HG03196 (cell line): ENCODE measurements at regions not wholly inside any gene's neighbourhood (a gene's known extent, or its start where the extent isn't known, plus 50 kb on each side); places are given as distances from the start of the nearest gene placed in this dataset.
"Not testable (repeated sequence)": the region's sequence is repeated elsewhere in the genome, so short reads cannot be mapped to it uniquely, and the experiment has no call there.

Source experiments
- ATAC-seq: cut with Tn5 transposase; IDR thresholded peaks from one replicate; pipeline ENCODE4 v1.9.1; 2021; ENCODE audit not compliant: unreplicated experiment

DNA sequence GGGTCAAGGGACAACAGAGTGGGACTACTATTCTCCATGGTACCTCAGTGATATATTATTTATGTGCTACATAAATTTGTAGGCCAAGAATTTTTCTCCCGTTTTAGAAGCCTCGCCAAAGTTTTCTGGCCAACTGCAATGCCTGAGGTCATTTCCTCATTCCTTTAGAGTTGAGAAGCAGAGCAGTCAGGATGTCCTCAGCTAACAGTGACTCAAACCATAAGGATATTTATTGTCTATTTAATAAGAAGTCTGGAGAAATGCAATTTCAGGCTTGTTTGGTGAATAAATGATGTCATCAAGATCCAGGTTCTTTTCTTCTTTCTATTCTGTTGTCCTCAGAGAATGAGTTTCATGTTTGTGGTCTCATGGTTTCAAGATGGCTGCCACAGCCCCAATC, 91.0 kb downstream of the ADCYAP1 start:
- ATAC-seq, result no peak

GRCh38 chr18:997499-997898, 92.8 kb downstream of the ADCYAP1 start:
- no peak for ATAC-seq

GRCh38 chr18:998936-999335, 94.3 kb downstream of the ADCYAP1 start:
- no peak for ATAC-seq

GRCh38 chr18:1002653-1003178, 98.0 kb downstream of the ADCYAP1 start:
- no peak for ATAC-seq

DNA sequence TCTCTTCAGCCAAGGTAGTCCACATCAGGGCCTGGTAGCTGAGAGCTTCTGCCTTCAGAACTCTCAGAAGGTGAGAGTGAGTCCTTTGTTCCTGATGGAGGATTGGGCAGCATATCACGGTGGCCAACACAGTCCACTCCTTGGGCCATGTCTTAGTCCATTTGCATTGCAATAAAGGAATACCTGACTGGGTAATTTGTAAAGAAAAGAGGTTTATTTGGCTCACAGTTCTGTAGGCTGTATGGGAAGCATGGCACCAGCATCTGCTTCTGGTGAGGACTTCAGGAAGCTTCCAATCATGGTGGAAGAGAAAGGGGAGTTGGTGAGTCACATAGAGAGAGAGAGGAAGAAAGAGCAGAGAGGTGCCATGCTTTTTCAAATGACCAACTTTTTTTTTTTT, 98.8 kb downstream of the ADCYAP1 start:
- ATAC-seq, result no peak

DNA sequence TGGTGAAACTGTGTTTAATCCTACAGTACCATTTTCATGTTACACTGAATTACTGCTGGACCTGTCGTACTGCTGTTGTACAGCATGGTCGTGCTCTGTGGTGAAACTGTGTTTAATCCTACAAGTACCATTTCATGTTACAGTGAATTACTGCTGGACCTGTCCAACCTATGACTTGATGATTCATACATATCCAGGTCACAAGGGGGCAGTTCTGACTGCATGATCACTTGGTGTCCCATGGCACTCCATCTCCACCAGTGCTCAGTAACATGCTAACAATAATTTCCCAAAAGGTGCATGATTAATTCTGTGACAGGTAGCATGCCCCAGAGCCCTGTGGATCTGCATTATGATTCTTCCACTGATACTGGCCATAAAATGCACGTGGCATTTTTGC, 101.6 kb downstream of the ADCYAP1 start:
- no peak for ATAC-seq

- no peak for ATAC-seq
Observed at GRCh38 chr18:1006965-1007364, 102.3 kb downstream of the ADCYAP1 start.

DNA sequence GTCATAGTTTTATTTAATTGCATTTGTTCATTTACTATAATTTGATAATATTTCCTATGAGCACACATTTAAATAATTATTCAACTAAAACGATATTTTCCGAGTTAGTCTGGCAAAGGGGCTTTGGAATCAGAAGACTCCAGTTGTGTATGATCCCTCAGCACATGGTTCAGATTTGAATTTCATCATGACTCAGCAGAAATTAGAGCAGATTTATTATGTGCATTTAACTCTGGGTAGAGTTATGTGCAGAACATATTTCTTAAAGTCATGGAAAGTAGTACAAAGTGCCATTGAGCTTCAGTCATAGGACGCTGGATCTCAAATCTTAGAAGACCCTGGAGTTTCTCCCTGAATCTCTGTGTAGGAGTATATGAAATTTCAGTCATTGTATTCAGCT, 106.7 kb downstream of the ADCYAP1 start:
- ATAC-seq, result no peak

GRCh38 chr18:1012775-1013174, 108.1 kb downstream of the ADCYAP1 start:
- ATAC-seq, result no peak

GRCh38 chr18:1013951-1014350, 109.3 kb downstream of the ADCYAP1 start:
- ATAC-seq, result no peak

DNA sequence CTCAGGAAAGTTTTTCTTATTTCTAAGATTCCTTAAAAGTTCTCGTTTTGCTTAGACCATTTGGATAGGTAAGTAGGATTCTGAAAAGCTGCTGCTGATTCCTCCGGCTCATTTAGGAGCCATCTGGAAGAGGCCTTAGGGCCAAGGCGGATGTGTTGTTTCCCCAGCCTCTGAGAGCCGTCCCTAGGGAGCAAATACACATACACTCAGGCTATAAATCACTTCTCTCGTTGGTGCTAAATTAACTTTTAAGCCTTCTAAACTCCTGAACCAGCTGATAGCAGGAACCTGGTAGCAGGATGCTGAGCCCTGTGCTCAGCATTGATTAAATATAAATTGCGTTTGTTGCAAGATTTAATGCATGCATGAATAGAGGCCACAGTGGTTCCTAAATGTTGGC, 109.8 kb downstream of the ADCYAP1 start:
- ATAC-seq, result no peak

DNA sequence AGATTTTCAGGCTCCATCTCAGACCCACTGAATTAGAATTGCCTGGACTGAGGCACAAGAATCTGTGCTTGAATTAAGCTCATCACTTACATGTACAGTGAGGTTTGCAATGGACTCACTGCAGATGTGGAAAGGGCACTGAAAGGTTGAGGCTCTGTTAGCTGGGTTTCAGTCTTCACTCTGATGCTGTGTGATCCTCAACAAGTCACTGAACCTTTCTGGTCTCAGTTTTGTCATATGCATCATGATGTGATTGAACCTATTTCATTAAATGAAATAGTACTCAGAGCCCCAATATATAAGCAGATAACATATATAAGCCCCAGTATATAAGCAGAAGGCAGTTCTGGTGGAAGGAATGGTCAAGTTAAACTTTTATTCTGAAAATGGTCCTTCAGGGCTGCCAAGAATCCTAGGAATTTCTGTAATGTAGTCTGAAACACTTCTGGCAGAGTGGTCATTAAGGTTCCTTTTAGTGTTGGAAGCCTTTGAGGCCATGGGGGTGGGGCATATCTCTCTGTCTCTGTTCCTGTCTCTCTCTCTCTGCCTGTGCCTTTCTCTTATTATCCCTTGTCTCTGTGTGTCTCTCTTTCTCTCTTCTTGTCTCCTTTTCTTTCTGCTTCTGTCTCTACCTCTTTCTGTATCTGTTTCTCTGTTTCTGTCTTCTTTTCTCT, 110.4 kb downstream of the ADCYAP1 start:
- ATAC-seq, result no peak

- ATAC-seq, result no peak
Observed at GRCh38 chr18:1015777-1016176, 111.1 kb downstream of the ADCYAP1 start.

DNA sequence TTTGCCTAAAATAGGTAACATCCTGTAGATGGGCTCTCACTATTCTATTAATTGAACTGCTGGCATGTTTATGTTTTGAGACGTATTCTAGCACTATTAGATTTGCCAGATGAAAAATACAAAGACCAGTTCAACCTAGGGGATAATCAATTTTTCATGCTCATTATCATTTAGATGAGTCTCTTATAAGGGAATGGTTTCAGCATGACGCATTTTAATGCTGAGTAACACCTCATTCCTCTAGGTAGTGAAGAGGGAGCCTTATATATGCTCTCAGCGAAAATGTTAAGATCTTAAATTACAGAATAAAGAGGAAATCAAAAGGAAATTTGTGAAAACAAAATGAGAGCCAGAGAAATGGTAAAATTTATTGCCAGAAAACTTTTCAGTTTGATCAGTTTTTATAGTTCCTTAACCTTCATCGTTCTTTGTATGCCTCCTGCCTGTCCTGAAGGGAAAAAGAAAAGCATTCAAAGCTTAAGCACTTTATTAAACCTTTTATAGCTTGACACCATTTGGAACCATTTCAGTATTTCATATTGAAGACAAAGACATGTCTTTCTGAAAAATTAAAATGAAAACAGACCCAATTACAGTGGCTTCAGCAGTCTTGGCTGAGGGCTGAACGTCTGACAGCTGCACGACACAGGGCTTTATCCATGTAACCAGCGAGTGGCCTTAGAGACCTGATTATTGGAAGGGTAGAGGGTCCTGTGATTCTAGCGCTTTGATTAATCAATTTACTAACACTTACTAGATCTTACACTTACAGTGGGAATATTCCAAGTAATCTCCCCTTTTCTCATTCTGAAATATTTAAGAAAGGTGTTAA, 112.8 kb downstream of the ADCYAP1 start:
- ATAC-seq, result no peak

- no peak for ATAC-seq
Observed at GRCh38 chr18:1018181-1018681, 113.6 kb downstream of the ADCYAP1 start.

DNA sequence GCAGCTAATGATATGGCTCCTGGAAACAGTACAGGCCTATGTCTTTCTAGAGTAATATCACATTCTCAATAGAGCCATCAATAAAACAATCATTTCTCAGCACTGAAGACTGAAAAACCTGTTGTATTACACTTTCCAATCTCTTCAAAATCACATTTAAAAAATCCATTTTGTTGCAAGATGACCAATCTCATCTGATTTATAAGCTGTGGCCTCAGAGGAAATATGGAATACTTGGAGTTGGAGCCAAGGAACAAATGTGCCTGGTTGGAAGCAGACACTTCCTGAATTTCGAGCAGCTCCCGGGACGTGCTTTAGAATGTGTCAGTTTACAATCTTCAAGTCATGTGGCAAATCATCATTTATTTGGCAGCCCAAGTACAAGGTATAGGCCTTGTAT, 114.5 kb downstream of the ADCYAP1 start:
- no peak for ATAC-seq

DNA sequence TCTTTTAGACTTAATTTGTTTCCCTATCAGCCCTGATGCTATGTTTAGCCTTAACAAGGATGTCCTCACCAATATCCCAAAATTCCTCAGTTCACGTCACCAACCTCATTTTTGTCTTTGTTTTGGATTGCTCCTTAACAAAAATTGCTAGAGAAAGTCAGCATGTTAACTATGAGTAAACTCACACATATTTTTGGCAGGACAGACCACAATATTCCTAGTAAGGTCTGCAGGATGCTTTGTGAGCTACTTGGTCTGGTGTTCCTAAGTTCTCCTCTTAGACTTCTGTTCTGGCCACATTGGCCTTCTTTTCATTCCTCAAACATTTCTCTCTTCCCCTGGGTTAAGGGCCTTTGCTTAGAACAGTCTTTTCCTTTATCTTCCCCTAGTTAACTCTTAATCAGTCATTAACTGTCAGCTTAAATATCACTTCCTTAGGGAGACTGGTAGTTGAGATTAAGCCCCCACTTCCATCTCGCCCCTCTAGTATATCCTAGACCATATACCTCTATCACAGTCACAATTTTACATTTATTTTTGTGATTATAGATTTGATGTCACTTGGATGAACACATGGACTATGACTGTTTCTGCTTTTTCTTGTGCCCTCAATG, 116.2 kb downstream of the ADCYAP1 start:
- no peak for ATAC-seq

DNA sequence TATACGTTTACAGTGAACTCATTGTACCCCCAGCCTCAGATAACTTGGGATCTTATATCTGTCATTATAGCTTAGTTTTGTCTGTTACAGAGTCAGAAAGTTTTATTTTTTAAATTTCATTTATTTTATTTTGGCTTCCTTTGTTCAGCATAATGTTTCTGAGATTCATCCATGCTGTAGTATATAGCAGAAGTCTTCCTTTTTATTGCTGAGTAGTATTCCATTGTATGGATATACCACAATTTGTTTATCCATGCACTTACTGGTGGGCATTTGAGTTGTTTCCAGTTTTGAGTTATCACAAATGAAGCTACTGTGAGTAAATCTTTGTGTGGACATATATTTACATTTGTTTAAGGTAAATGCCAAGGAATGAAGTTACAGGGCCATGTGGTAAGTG, 122.3 kb downstream of the ADCYAP1 start:
- no peak for ATAC-seq

- ATAC-seq, result not testable (repeated sequence)
Observed at GRCh38 chr18:1033092-1033491, 128.4 kb downstream of the ADCYAP1 start.

DNA sequence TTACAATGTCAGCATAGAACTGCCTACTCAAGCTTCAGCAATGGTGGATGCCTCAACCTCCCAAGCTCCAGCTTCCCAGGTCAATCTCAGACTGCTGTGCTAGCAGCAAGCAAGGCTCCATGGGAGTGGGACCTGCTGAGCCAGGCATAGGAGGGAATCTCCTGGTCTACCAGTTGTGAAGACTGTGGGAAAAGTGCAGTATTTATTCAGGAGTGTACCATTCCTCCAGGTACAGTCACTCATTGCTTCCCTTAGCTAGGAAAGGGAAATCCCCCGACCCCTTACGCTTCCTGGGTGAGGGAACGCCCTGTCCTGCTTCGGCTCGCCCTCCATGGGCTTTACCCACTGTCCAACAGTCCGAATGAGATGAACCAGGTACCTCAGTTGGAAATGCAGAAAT, 130.3 kb downstream of the ADCYAP1 start:
- ATAC-seq, result no peak

GRCh38 chr18:1036926-1037325, 132.3 kb downstream of the ADCYAP1 start:
- no peak for ATAC-seq

DNA sequence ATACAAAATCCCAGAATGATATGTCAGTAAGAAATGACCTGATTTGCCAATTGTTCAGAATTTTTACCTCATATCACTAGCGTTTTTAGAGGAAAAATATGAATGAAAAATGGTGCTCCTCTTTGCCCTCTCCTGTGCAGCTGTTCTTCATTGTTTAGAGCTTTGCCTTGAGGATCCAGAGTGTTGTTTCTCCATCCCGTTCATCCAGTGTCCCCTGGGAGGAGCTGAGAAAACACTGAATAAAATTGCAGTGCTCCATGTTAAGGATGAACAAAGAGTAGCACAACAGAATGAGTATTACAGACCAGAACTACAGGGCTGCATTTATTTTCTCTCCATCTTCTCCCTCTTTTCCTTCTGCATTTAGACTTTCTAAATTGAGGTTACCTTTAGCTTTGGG, 133.1 kb downstream of the ADCYAP1 start:
- ATAC-seq, result no peak
